WI38 (cell line): ENCODE measurements at regions not wholly inside any gene's neighbourhood (a gene's known extent, or its start where the extent isn't known, plus 50 kb on each side); places are given as distances from the start of the nearest gene placed in this dataset.

Experiments
- H3K4me3 ChIP-seq: 2 replicates; pipeline ENCODE4 v1.5.1; 2011; ENCODE audit warnings: low read depth, mild to moderate bottlenecking, control low read depth, low read length
- TF ChIP-seq, protein P1 (sequence below): IDR thresholded peaks from 2 replicates; pipeline ENCODE4 v1.5.1; 2012; ENCODE audit warnings: low read depth, mild to moderate bottlenecking, control low read depth, low read length

DNA sequence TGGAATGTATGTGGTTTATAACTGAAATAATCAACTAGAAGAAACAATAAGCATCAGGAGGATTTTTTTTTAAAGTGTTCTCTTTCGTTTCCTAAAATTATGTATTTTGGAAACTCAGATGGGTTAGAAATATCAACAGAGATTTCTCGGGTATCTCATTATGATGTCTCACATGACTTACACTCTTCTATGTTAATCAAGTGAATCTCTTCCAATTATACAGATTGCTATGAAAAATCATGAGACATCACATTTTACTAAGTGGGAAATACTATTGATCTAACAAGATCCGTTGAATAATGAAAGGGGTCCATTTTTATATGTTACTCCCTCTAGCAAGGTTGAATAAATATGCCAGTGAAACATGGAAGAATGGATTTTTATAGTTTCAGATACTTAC is 54.7 kb upstream of the NRIP1 start:
- H3K4me3 ChIP-seq = no peak overlapping the region
- TF ChIP-seq, protein P1, sequence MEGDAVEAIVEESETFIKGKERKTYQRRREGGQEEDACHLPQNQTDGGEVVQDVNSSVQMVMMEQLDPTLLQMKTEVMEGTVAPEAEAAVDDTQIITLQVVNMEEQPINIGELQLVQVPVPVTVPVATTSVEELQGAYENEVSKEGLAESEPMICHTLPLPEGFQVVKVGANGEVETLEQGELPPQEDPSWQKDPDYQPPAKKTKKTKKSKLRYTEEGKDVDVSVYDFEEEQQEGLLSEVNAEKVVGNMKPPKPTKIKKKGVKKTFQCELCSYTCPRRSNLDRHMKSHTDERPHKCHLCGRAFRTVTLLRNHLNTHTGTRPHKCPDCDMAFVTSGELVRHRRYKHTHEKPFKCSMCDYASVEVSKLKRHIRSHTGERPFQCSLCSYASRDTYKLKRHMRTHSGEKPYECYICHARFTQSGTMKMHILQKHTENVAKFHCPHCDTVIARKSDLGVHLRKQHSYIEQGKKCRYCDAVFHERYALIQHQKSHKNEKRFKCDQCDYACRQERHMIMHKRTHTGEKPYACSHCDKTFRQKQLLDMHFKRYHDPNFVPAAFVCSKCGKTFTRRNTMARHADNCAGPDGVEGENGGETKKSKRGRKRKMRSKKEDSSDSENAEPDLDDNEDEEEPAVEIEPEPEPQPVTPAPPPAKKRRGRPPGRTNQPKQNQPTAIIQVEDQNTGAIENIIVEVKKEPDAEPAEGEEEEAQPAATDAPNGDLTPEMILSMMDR = no peak

DNA sequence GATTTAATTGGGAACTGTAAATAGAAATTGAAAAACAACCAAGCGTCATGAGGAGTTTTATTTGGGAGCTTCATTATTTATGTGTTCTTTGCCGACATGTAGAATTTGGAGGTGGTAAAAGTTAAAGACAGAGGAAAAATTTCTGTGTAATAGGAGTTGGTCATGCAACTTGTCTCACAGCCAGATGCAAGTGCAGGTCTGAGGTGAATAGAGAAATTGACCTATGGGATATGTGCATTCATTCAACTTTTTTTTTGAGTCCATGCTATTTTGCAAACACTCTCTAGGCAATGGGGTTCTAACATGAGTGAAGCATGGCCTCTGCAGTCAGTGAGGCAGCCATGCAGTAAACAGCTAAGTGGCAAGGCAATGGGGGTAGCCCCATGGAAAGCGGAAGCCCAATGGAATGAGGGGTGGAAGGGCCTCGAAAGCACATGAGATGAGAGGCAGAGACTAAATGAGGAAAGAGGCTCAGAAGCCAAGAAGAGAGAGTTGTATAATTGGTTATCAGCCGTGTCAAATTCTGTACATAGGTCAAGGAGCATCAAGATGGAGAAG is 56.4 kb upstream of the NRIP1 start:
- H3K4me3 ChIP-seq = no peak overlapping the region
- TF ChIP-seq, protein P1 = no peak

DNA sequence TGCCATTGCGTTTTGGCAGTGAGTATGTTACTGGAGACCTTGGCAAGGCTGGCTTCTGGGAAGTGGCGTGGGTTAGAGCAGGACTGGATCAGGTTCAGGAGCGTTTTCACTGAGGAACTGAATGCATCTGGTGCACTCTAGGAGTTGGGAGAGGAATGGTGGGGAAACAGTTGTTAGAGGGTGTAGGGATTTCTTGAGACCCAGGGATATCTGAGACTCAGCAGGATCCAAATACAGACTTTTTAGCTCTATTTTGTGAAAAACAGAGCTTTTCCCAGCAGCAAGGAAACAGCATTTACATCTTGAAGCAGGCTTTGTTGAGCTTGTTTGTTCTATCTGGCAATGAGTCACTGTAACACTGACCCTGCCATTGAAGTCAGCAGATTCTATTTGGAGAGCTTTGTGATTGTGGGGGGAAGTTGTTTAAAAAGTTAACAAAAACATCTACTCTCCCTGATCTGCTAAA is 56.9 kb upstream of the NRIP1 start:
- no peak overlapping the region for H3K4me3 ChIP-seq
- TF ChIP-seq, protein P1 = no peak

DNA sequence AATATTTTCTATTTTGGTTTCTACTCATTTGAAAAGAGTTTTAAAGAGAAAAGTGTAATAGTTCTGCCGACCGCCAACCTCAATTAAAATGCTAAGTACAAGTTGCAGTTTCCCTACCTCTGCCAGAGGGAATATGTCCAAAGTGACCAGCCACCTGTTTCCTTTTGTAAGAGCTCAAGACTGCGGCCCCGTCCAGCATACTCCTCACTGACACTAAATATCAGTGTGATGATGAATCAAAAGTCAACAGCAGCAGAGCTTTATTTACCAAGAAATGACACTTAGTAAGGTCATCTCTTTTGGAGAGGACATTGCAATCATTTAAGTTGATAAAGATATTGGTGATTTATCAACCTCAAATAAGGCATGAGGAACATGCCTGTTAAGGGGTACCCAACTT is 57.4 kb upstream of the NRIP1 start:
- TF ChIP-seq, protein P1 = no peak
- H3K4me3 ChIP-seq = no peak overlapping the region

DNA sequence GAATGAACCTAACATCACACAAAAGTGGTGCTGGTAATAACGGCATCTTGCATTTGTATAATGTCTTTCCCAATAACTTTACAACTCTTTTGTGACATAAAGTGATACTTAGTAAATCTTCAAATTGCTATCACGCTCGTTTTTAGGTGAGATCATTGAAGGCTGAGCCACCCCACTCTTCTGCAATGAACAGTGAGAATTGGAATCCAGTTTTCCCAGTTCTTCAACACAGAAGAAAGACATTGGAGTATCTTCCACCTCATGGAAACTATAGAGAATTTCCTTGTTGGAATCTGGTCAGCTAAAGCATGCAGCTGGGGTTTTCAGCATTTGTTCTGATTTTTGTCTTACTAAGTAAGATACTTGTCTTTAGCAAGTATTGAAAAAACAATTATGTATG is 59.9 kb upstream of the NRIP1 start:
- TF ChIP-seq, protein P1 = no peak
- H3K4me3 ChIP-seq = no peak overlapping the region

DNA sequence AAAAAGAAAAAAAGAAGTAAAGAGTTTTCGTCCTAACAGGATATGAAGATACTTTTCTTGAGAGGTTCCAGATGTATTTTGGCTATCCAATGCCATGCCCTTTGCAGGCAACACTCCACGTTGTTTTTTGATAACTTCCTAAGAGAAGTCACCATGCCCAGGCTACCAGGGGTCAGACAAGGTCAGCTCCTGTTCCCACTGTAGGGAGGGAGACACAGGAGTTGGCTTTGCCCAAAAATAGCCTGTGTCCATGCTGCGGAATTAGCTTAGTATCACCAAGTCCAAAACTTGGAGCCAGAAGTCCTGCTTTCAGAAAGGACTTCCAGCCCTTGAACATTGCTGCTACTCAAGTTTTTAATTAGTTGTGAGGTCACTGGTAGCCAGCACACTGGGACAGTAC is 62.1 kb upstream of the NRIP1 start:
- H3K4me3 ChIP-seq = no peak overlapping the region
- TF ChIP-seq, protein P1 = no peak

DNA sequence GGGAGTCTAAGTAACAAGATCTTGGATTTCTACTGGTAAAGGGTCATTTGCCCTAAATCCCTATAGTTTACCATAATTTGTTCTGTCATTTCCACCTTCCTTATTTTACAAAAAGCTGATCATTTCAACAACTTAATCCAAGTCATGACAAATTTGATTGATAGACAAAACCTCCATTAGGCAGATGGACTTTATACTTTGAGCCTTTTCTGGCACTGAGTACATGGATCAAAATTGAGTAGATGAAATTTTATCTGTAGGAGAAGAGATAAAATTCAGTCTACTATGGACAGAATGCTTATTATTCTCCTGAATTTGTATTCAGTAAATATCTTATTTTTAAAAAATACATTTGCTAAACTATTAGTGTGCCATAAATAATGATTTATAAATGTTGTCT is 62.6 kb upstream of the NRIP1 start:
- TF ChIP-seq, protein P1 = no peak

More for the DNA sequence above, 62.6 kb upstream of the NRIP1 start:
- H3K4me3 ChIP-seq = no peak overlapping the region
